HL-60 (cell line): ENCODE measurements at regions not wholly inside any gene's neighbourhood (a gene's known extent, or its start where the extent isn't known, plus 50 kb on each side); places are given as distances from the start of the nearest gene placed in this dataset.

ENCODE experiments used
- GABPA ChIP-seq: IDR thresholded peaks from 2 replicates; pipeline ENCODE4 v1.6.1; 2012; ENCODE audit warnings: low read depth
- POLR2AphosphoS5 ChIP-seq: IDR thresholded peaks from 2 replicates; pipeline ENCODE4 v1.6.1; 2012; ENCODE audit warnings: low read depth
- TF ChIP-seq, protein P1 (sequence below): IDR thresholded peaks from one replicate; pipeline ENCODE4 v1.5.1; 2011; ENCODE audit warnings: low read length, control low read depth, inconsistent platforms; ENCODE audit not compliant: insufficient read depth

GRCh38 chr1:208552928-208553327 is 308.7 kb upstream of the PLXNA2 start:
- TF ChIP-seq, protein P1, sequence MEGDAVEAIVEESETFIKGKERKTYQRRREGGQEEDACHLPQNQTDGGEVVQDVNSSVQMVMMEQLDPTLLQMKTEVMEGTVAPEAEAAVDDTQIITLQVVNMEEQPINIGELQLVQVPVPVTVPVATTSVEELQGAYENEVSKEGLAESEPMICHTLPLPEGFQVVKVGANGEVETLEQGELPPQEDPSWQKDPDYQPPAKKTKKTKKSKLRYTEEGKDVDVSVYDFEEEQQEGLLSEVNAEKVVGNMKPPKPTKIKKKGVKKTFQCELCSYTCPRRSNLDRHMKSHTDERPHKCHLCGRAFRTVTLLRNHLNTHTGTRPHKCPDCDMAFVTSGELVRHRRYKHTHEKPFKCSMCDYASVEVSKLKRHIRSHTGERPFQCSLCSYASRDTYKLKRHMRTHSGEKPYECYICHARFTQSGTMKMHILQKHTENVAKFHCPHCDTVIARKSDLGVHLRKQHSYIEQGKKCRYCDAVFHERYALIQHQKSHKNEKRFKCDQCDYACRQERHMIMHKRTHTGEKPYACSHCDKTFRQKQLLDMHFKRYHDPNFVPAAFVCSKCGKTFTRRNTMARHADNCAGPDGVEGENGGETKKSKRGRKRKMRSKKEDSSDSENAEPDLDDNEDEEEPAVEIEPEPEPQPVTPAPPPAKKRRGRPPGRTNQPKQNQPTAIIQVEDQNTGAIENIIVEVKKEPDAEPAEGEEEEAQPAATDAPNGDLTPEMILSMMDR = no peak
- TF ChIP-seq GABPA = no peak
- TF ChIP-seq POLR2AphosphoS5 = no peak
